Right lobe of liver (tissue), 6 donors: ENCODE measurements at regions not wholly inside any gene's neighbourhood (a gene's known extent, or its start where the extent isn't known, plus 50 kb on each side); places are given as distances from the start of the nearest gene placed in this dataset.
"Not testable (repeated sequence)": the region's sequence is repeated elsewhere in the genome, so short reads cannot be mapped to it uniquely, and the experiment has no call there.

Experiments used
- ATAC-seq, 4 donors: fragments of 200-7000 bp; cut with Tn5 transposase; one replicate each; pipeline ENCODE4 v1.9.1; 2020; ENCODE audit warnings: mild to moderate bottlenecking in 4 of 4, moderate library complexity in 4 of 4
- DNase-seq, 3 donors: peaks; one replicate each; pipeline ENCODE4 v3.0.0-alpha.2; 2020
- H3K27ac ChIP-seq, 3 donors: fragments of 200-600 bp; one replicate each; pipeline ENCODE4 v1.8.0; 2022
- H3K27me3 ChIP-seq, 2 donors: fragments of 200-600 bp; one replicate each; pipeline ENCODE4 v1.8.0; 2022
- H3K36me3 ChIP-seq, 4 donors: fragments of 200-600 bp; sonication (generic) in 1 of 4; one replicate each; pipeline versions ENCODE4 v1.5.1 to v1.8.0; 2017 to 2022; ENCODE audit warnings: control low read depth in 1 of 4
- H3K4me1 ChIP-seq, 4 donors: fragments of 200-600 bp; sonication (generic) in 1 of 4; one replicate each; pipeline versions ENCODE4 v1.5.1 to v1.8.0; 2017 to 2022; ENCODE audit warnings: control low read depth in 1 of 4
- H3K4me3 ChIP-seq, 3 donors: fragments of 200-600 bp; one replicate each; pipeline ENCODE4 v1.8.0; 2022
- H3K9me3 ChIP-seq, 4 donors: fragments of 200-600 bp; sonication (generic) in 1 of 4; one replicate each; pipeline versions ENCODE4 v1.5.1 to v1.8.0; 2017 to 2022; ENCODE audit warnings: control low read depth in 1 of 4
- CTCF ChIP-seq, 4 donors: fragments of 200-600 bp in 3 of 4; fragments of 450-650 bp in 1 of 4; IDR thresholded peaks; one replicate each; pipeline versions ENCODE4 v1.5.1 to v1.8.0; 2016 to 2022; ENCODE audit warnings: antibody characterized with exemption in 4 of 4, mild to moderate bottlenecking in 2 of 4
- POLR2A ChIP-seq: fragments of 450-650 bp; IDR thresholded peaks from one replicate; pipeline ENCODE4 v1.6.1; 2017; ENCODE audit warnings: antibody characterized with exemption, mild to moderate bottlenecking
- WGBS: methylation state at CpG from one replicate; pipeline ENCODE4 v1.1.6; 2018; ENCODE audit warnings: low coverage, low lambda C conversion rate; ENCODE audit not compliant: insufficient coverage; ENCODE audit errors: missing lambda C conversion rate; 5-methylcytosine and 5-hydroxymethylcytosine counted together
- intact Hi-C, 2 donors: fragments of 100-400 bp; cut with DNase I; formaldehyde crosslinking; loops; one replicate each; pipeline versions ENCODE4 v1.11.2 to v1.14.1; 2022
- donor health status: DM: no; HTN: yes; CAD: no.
- donor health status: DM: no; HTN: no; CAD: no.
- donor health status: DM: no; HTN: no; CAD: no.
- donor health status: DM: no; HTN: yes; CAD: no.
- donor health status: DM: no; HTN: yes; CAD: no.

GRCh38 chr4:107449611-107450369 is 270.2 kb downstream of the PAPSS1 start:
- intact Hi-C loops = no loop called here
- no peak for DNase-seq
- no peak overlapping the region for H3K27ac ChIP-seq

GRCh38 chr4:107442538-107443111 is 277.4 kb downstream of the PAPSS1 start:
- intact Hi-C loops = no loop called here
- ATAC-seq = no peak

More at GRCh38 chr4:107449611-107450369, 270.2 kb downstream of the PAPSS1 start:
- no peak for ATAC-seq
- 45% methylated on average over 4 of the region's 4 CpGs for WGBS
- no peak for TF ChIP-seq CTCF (IDR thresholded peaks at IDR 0.05)
- no peak for TF ChIP-seq POLR2A
- Histone ChIP-seq H3K4me1 (no peaks in the 10 kb centered on the region), H3K4me3 (no peak overlapping the region), H3K36me3 (no peaks in the 10 kb centered on the region), H3K27me3 (no peaks in the 10 kb centered on the region), H3K9me3 (no peaks in the 10 kb centered on the region)

GRCh38 chr4:107439401-107439800 is 280.6 kb downstream of the PAPSS1 start:
- no peak overlapping the region for H3K4me3 ChIP-seq
- no peaks in the 10 kb centered on the region for H3K9me3 ChIP-seq
- no peak overlapping the region for H3K27ac ChIP-seq
- H3K27me3 ChIP-seq = no peaks in the 10 kb centered on the region
- WGBS = 40% methylated on average over 1 of the region's 3 CpGs
- ATAC-seq = no peak
- no peaks in the 10 kb centered on the region for H3K4me1 ChIP-seq
- DNase-seq = no peak
- intact Hi-C loops = no loop called here
- no peaks in the 10 kb centered on the region for H3K36me3 ChIP-seq
- TF ChIP-seq POLR2A (no peak), CTCF (IDR thresholded peaks at IDR 0.05) (no peak)

More at GRCh38 chr4:107442538-107443111, 277.4 kb downstream of the PAPSS1 start:
- TF ChIP-seq POLR2A (no peak), CTCF (IDR thresholded peaks at IDR 0.05) (no peak)
- Histone ChIP-seq H3K36me3 (no peaks in the 10 kb centered on the region), H3K4me3 (no peak overlapping the region), H3K27ac (no peak overlapping the region), H3K9me3 (no peaks in the 10 kb centered on the region), H3K27me3 (no peaks in the 10 kb centered on the region), H3K4me1 (no peaks in the 10 kb centered on the region)
- 95% methylated on average over 3 of the region's 3 CpGs for WGBS
- DNase-seq = no peak

GRCh38 chr4:107436471-107436870 is 283.6 kb downstream of the PAPSS1 start:
- H3K36me3 ChIP-seq, ATAC-seq, intact Hi-C loops: not testable (repeated sequence)

GRCh38 chr4:107432451-107432850 is 287.6 kb downstream of the PAPSS1 start:
- ATAC-seq (no peak), DNase-seq (no peak)
- H3K9me3 ChIP-seq = no peaks in the 10 kb centered on the region
- H3K4me1 ChIP-seq = no peaks in the 10 kb centered on the region
- TF ChIP-seq POLR2A = no peak
- TF ChIP-seq CTCF (IDR thresholded peaks at IDR 0.05) = no peak
- no peak overlapping the region for H3K4me3 ChIP-seq
- no peak overlapping the region for H3K27ac ChIP-seq
- intact Hi-C loops = no loop called here
- H3K36me3 ChIP-seq = no peaks in the 10 kb centered on the region
- H3K27me3 ChIP-seq = no peaks in the 10 kb centered on the region

More at GRCh38 chr4:107436471-107436870, 283.6 kb downstream of the PAPSS1 start:
- H3K4me3 ChIP-seq, H3K27me3 ChIP-seq, DNase-seq, H3K9me3 ChIP-seq, H3K27ac ChIP-seq, H3K4me1 ChIP-seq: not testable (repeated sequence)
- WGBS = 39% methylated on average over 1 of the region's 1 CpG
